ENCODE measurements at regions not wholly inside any gene's neighbourhood (a gene's known extent, or its start where the extent isn't known, plus 50 kb on each side); places are given as distances from the start of the nearest gene placed in this dataset.

DNA sequence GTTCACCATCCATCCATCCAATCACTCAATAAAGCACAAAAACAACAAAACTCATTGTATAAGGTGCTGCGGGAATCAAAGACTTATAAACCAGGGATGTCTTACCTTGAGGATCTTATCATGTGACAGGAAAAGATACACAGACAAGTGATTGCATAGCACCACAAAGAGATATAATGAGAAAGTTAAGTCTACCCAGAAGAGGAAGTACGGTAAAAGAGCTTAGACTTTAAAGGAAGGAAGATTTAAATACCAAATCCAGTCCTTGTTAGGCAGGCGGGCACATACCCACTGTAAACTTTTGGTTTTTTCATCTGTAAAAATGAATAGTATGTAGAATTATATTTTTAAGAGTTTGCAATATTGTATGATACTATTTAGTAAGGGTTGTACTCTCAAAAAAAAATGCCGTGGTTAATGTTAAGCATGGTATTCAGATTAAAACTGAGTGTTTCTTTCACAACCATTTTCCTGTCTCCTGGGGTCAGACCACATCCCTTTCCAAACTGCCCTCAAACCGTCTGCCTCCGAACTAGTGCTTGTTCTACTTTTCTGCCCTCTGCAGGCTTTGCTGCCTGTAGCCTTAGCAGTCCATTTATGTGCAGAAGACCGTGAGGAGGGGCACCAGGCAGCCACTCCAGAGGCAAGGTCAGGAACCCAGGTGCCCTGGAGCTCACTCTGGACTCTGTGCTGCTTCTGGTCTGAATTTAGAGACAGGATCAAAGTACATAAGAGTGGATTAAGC, 179.5 kb upstream of the SYNDIG1 start:
- peak overlapping the region; percentile 91 for H3K27ac ChIP-seq
- peak overlapping the region; percentile 57 for H3K9ac ChIP-seq
- no peaks in the 10 kb centered on the region for H3K27me3 ChIP-seq
- no peaks in the 10 kb centered on the region for H3K36me3 ChIP-seq
- peaks cover 44% of the 10 kb centered on the region for H3K4me1 ChIP-seq
- peaks cover 43% of the 10 kb centered on the region for H3K9me3 ChIP-seq
- peak overlapping the region; percentile 76 for H3K4me2 ChIP-seq
- H3K4me3 ChIP-seq, result peak overlapping the region; percentile 2; the same call in 1 of the 2 replicates
- TF ChIP-seq Cebpa-rat (IDR thresholded peaks at IDR 0.05), result no peak
- H4K20me1 ChIP-seq, result no peaks in the 10 kb centered on the region

DNA sequence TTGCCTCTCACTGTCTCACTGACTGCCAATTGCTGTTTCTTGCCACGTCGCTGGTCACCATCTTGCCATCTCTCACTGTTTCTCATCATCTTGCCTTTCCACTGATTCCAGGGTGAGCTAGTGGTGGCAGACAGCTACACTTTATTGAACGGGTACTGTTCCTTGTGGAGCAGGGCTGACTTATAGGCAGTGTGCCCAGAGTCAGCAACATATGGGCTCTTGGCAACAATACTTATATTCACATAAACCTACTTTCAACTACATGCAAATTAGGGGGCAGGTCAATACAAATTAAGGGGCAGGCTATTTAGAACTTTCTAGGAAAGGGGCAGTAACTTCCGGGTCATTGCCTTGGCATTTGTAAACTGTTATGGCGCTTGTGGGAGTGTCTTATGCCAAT, 186.2 kb upstream of the SYNDIG1 start:
- Histone ChIP-seq H3K27me3 (no peaks in the 10 kb centered on the region), H3K27ac (no peak overlapping the region)
- TF ChIP-seq Cebpa-rat (IDR thresholded peaks at IDR 0.05), result no peak

DNA sequence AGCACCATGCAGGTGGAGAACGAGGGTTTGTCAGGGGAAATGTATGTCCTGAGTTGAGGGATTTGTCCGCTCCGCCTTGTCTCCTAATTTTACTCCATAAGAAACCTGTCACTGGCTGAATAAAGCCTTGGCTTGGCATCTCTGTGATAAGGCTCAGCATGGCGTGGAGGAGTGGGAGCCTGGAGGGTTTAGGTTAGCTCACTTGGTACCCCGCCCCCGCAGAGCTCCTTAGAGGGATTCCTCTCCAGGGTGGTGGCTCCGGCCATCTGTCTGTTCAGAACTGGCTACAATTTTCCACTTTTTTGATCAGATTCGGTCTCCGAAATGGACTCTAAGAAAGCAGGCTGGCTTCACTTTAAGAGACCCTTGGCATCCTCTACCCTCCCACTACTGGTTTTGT, 192.2 kb upstream of the SYNDIG1 start:
- H4K20me1 ChIP-seq, result no peaks in the 10 kb centered on the region
- peaks cover 15% of the 10 kb centered on the region for H3K9me3 ChIP-seq
- no peak overlapping the region for H3K27ac ChIP-seq
- no peak overlapping the region for H3K4me2 ChIP-seq
- TF ChIP-seq Cebpa-rat (IDR thresholded peaks at IDR 0.05), result no peak
- H3K4me1 ChIP-seq, result no peaks in the 10 kb centered on the region
- H3K27me3 ChIP-seq, result no peaks in the 10 kb centered on the region
- H3K4me3 ChIP-seq, result no peak overlapping the region
- H3K9ac ChIP-seq, result no peak overlapping the region
- no peaks in the 10 kb centered on the region for H3K36me3 ChIP-seq

More for the DNA sequence above, 186.2 kb upstream of the SYNDIG1 start:
- Histone ChIP-seq H3K4me3 (no peak overlapping the region), H3K9me3 (peaks cover 18% of the 10 kb centered on the region), H4K20me1 (no peaks in the 10 kb centered on the region), H3K4me2 (no peak overlapping the region), H3K36me3 (no peaks in the 10 kb centered on the region), H3K4me1 (peaks cover 5% of the 10 kb centered on the region; the same call in 1 of the 2 replicates), H3K9ac (no peak overlapping the region)

DNA sequence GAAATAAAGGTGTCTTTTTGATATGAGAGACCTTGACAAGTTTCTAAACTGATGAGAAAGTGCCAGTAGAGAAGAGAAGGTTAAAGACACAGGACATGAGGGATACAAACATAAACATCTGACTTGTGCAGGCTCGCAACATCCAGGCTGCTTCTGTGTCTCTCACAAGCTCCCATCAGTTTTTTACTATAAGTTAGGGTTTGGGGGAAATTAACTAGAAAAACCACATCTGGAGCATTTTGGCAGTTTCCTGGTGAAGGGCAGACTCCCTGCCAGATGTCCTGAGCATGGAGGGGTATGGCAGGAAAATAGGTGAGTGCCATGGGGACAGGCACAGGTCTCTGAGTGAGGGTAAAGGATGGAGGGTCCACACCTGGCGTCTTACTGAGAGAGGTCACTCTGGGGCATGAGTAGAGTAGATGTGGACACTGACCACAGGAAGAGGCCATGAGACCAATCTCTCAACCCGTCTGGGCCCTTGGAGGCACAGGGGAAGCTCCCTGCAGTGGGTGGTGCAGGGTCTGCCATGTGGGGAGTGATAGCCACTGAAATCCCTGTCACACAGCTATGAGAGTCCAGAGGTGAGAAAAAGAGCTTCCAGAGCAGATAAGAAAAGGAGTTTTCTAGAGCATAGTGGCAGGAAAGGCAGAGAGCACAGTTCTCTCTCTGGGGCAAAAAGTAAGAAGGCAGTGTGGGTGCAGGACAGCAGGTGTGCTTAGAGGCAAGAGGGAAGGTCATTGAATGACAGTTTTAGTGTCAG, 193.3 kb upstream of the SYNDIG1 start:
- H3K4me1 ChIP-seq, result no peaks in the 10 kb centered on the region
- H3K9ac ChIP-seq, result no peak overlapping the region
- H3K4me2 ChIP-seq, result no peak overlapping the region
- peaks cover 26% of the 10 kb centered on the region for H3K9me3 ChIP-seq
- H3K27me3 ChIP-seq, result no peaks in the 10 kb centered on the region
- no peak overlapping the region for H3K27ac ChIP-seq
- no peaks in the 10 kb centered on the region for H3K36me3 ChIP-seq
- H3K4me3 ChIP-seq, result no peak overlapping the region
- TF ChIP-seq Cebpa-rat (IDR thresholded peaks at IDR 0.05), result no peak
- H4K20me1 ChIP-seq, result no peaks in the 10 kb centered on the region

DNA sequence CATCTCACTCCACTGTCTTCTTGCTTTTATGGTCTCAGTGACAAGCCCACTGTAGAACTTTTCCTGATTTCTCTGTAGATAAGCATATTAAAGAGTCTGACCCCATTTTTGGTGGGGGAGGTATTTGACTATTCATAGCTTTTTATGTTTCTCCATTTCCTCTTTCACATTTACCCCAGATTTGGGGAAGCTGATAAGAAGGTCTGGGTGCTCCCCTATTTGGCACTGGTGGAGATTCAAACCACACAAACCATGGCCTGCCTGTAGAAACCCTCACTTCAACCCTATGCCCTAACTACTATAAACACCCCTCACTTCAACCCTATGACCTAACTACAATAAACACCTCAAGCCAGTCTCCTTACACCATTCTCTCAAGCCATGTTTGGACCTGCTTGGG, 196.2 kb upstream of the SYNDIG1 start:
- Histone ChIP-seq H3K27ac (no peak overlapping the region), H4K20me1 (no peaks in the 10 kb centered on the region), H3K9me3 (peaks cover 27% of the 10 kb centered on the region), H3K4me2 (no peak overlapping the region), H3K9ac (no peak overlapping the region), H3K36me3 (no peaks in the 10 kb centered on the region), H3K4me1 (no peaks in the 10 kb centered on the region), H3K4me3 (no peak overlapping the region), H3K27me3 (no peaks in the 10 kb centered on the region)
- no peak for TF ChIP-seq Cebpa-rat (IDR thresholded peaks at IDR 0.05)

DNA sequence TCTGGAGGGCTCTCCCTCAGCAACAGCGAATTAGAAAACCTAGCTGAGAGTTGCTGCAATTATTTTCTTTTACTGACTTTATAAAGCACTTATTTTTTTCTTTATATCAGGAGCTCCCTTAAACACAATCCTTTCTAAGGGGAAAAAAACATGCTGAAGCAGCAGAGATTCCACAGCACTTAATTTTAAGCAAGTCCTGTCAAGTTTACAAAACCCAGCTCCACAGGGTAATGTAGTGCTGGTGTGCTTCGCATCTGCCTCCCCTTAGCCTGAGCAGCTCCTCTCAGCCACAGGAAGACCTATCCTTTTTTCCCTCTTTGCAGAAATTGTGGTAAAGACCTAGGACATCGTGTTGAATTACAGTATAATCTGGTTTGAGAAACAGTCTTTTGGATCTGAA, 208.1 kb upstream of the SYNDIG1 start:
- TF ChIP-seq Cebpa-rat (IDR thresholded peaks at IDR 0.05), result no peak
- H3K4me1 ChIP-seq, result no peaks in the 10 kb centered on the region
- H3K4me3 ChIP-seq, result no peak overlapping the region
- no peak overlapping the region for H3K4me2 ChIP-seq
- H3K9me3 ChIP-seq, result peaks cover 7% of the 10 kb centered on the region; the same call in 1 of the 2 replicates
- H3K9ac ChIP-seq, result no peak overlapping the region
- H3K27me3 ChIP-seq, result no peaks in the 10 kb centered on the region
- no peaks in the 10 kb centered on the region for H3K36me3 ChIP-seq
- no peak overlapping the region for H3K27ac ChIP-seq
- no peaks in the 10 kb centered on the region for H4K20me1 ChIP-seq

DNA sequence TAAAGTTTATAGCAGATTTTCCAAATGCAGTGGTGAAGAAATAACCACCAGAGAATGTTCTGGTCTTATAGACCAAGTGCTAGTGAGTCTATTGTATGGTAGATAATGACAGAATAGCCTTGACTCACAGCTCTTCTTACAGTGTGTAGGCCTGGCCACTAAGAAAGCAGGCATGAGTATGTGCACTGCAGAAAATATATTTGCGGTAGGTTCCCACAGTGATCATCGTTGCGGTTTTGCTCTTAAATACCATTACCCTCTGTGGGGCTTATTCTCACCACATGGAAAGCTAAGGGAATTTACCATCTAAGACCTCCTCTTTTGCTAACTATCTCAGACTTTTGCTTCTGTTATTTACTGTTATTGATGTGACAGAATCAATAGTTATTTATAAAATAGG, 212.3 kb upstream of the SYNDIG1 start:
- no peak overlapping the region for H3K27ac ChIP-seq
- no peak overlapping the region for H3K4me2 ChIP-seq
- TF ChIP-seq Cebpa-rat (IDR thresholded peaks at IDR 0.05), result no peak
- H3K27me3 ChIP-seq, result no peaks in the 10 kb centered on the region
- H3K9ac ChIP-seq, result no peak overlapping the region
- no peaks in the 10 kb centered on the region for H4K20me1 ChIP-seq
- no peaks in the 10 kb centered on the region for H3K4me1 ChIP-seq
- peaks cover 7% of the 10 kb centered on the region; the same call in 1 of the 2 replicates for H3K9me3 ChIP-seq
- H3K4me3 ChIP-seq, result no peak overlapping the region
- H3K36me3 ChIP-seq, result no peaks in the 10 kb centered on the region

DNA sequence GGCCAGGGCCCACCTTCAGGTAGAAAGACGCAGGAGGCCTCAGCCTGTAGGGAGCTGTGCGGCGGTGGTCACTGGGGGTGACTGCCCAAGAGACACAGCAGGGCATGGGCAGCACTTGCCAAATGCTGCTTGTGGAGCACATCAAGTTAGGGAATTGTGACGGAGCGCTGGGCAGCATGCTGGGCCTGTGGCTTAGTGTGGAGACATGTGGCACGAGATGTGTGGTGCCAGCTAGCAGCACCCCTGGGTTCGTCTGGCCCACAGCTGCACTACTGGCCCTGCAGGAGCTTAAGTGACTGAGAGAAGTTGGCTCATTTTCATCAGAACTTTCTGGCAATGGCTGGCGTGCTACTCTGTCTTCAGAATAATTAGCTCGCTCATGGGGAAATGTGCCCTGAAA, 213.1 kb upstream of the SYNDIG1 start:
- peaks cover 7% of the 10 kb centered on the region; the same call in 1 of the 2 replicates for H3K9me3 ChIP-seq
- no peak overlapping the region for H3K9ac ChIP-seq
- no peak overlapping the region for H3K27ac ChIP-seq
- H3K27me3 ChIP-seq, result no peaks in the 10 kb centered on the region
- no peaks in the 10 kb centered on the region for H4K20me1 ChIP-seq
- no peak for TF ChIP-seq Cebpa-rat (IDR thresholded peaks at IDR 0.05)
- no peak overlapping the region for H3K4me2 ChIP-seq
- H3K4me1 ChIP-seq, result no peaks in the 10 kb centered on the region
- H3K4me3 ChIP-seq, result no peak overlapping the region
- no peaks in the 10 kb centered on the region for H3K36me3 ChIP-seq

DNA sequence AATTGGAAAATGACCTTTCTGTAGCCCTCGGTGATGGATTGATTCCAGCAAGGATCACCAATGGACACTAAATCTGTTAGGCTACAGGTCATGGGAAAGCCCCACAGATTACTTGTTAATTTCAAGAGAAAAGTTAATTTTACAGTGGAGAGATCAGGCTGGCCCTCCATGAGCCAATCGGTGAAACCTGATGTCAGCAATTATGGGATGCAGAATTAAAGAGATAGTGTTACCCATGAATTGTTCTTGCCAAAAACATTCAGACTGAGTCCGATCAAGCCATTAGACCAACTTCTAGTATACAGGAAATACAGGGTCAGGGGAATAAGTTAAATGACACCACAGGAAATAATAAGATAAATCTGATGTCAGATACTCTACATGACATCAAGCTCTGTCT, 214.9 kb upstream of the SYNDIG1 start:
- H4K20me1 ChIP-seq, result no peaks in the 10 kb centered on the region
- no peak overlapping the region for H3K27ac ChIP-seq
- no peak overlapping the region for H3K4me3 ChIP-seq
- no peaks in the 10 kb centered on the region for H3K36me3 ChIP-seq
- no peak overlapping the region for H3K4me2 ChIP-seq
- TF ChIP-seq Cebpa-rat (IDR thresholded peaks at IDR 0.05), result no peak
- no peaks in the 10 kb centered on the region for H3K27me3 ChIP-seq
- H3K9ac ChIP-seq, result no peak overlapping the region
- H3K9me3 ChIP-seq, result no peaks in the 10 kb centered on the region
- no peaks in the 10 kb centered on the region for H3K4me1 ChIP-seq

DNA sequence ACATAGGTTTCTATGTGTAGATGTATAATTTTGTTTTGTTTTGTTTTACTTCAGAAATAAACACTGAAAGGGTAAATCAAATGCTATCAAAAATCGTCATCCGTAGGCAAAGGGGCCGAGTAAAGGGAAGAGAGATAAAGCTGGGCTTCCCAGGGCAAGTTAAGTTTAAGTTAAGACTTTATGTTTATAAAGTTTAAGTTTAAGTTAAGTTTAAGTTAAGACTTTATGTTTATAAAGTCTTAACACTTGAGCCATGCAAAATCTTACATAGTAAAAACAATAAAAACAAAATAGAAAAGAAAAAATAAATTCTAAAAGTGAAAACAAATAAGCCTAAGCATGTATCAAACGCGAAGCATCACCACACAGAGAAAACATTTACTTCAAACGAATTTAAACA, 216.1 kb upstream of the SYNDIG1 start:
- no peak for TF ChIP-seq Cebpa-rat (IDR thresholded peaks at IDR 0.05)
- Histone ChIP-seq H4K20me1 (no peaks in the 10 kb centered on the region), H3K27ac (no peak overlapping the region), H3K4me1 (no peaks in the 10 kb centered on the region), H3K9ac (no peak overlapping the region), H3K27me3 (no peaks in the 10 kb centered on the region), H3K4me2 (no peak overlapping the region), H3K4me3 (no peak overlapping the region), H3K36me3 (no peaks in the 10 kb centered on the region), H3K9me3 (peaks cover 5% of the 10 kb centered on the region; the same call in 1 of the 2 replicates)
